RWPE1 (cell line): ENCODE measurements at regions not wholly inside any gene's neighbourhood (a gene's known extent, or its start where the extent isn't known, plus 50 kb on each side); places are given as distances from the start of the nearest gene placed in this dataset.

Experiments
- CTCF ChIA-PET: fragments of 350-600 bp; sonication (Branson Sonifier 250); formaldehyde crosslinking; extraction: SDS; loops from one replicate; lab custom pipeline; 2021; lab: Yijun Ruan, JAX
- POLR2A ChIA-PET: fragments of 400-600 bp; formaldehyde crosslinking; extraction: SDS; loops from one replicate; lab custom pipeline; 2020; ENCODE audit warnings: antibody characterized with exemption; ENCODE audit not compliant: low non-redundant PET; lab: Yijun Ruan, JAX
- DNase-seq: peaks from one replicate; pipeline ENCODE4 v3.0.0; 2012; ENCODE audit warnings: low spot score
- H3K27ac ChIP-seq: fragments of 450-650 bp; 2 replicates; pipeline ENCODE4 v1.5.1; 2017
- TF ChIP-seq, protein P1 (sequence below): fragments of 450-650 bp; conservative IDR thresholded peaks from 2 replicates; pipeline ENCODE4 v1.5.1; 2017; ENCODE audit warnings: low read depth, mild to moderate bottlenecking

DNA sequence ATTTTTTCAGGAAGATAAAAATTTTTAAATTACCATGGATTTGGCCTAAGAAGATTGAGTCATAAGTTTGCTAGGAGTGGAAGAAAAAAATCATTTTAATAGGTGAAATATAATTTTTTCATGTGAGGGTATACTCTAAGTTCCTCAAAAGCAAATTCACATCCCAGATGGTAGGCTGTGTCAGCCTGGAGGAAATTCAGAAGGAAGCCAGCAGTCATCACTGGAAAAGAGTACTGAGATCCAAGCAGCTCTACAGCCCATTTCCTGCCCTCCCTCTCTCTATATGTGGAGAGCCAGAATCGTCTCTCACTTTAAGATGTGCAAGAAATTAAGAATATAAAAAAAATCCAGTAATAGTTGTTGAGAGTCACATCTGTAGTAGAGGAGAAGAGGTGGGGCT is 126.5 kb upstream of the CDH18 start:
- no peak for DNase-seq
- no peak overlapping the region for H3K27ac ChIP-seq
- TF ChIP-seq, protein P1, sequence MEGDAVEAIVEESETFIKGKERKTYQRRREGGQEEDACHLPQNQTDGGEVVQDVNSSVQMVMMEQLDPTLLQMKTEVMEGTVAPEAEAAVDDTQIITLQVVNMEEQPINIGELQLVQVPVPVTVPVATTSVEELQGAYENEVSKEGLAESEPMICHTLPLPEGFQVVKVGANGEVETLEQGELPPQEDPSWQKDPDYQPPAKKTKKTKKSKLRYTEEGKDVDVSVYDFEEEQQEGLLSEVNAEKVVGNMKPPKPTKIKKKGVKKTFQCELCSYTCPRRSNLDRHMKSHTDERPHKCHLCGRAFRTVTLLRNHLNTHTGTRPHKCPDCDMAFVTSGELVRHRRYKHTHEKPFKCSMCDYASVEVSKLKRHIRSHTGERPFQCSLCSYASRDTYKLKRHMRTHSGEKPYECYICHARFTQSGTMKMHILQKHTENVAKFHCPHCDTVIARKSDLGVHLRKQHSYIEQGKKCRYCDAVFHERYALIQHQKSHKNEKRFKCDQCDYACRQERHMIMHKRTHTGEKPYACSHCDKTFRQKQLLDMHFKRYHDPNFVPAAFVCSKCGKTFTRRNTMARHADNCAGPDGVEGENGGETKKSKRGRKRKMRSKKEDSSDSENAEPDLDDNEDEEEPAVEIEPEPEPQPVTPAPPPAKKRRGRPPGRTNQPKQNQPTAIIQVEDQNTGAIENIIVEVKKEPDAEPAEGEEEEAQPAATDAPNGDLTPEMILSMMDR = no peak
- ChIA-PET CTCF (interaction anchor here (0.5 kb wide), 1 partner anchor 859 kb away, joined by 3 read pairs; no protein-coding TSS in a partner anchor), POLR2A (no interaction called here)

DNA sequence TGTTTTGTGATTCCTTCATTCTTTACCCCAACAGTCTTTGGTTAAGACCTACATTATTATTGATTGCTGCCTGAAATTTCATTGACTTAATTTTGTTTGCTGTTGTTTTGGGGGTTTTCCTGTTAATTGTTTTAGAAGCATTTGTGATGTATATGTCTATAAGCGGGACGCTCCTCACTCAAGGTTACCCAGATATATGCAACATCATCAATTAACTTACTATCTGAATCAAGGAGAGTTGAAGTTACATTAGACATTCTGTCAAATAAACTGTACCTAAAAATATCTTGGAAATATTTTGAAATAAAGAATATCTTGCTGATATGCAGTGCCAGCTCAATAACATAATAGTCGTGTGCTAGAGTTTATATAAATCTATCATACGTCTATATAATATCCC is 125.9 kb upstream of the CDH18 start:
- TF ChIP-seq, protein P1 = no peak
- no peak for DNase-seq
- ChIA-PET POLR2A (no interaction called here), CTCF (no interaction called here)
- no peak overlapping the region for H3K27ac ChIP-seq

DNA sequence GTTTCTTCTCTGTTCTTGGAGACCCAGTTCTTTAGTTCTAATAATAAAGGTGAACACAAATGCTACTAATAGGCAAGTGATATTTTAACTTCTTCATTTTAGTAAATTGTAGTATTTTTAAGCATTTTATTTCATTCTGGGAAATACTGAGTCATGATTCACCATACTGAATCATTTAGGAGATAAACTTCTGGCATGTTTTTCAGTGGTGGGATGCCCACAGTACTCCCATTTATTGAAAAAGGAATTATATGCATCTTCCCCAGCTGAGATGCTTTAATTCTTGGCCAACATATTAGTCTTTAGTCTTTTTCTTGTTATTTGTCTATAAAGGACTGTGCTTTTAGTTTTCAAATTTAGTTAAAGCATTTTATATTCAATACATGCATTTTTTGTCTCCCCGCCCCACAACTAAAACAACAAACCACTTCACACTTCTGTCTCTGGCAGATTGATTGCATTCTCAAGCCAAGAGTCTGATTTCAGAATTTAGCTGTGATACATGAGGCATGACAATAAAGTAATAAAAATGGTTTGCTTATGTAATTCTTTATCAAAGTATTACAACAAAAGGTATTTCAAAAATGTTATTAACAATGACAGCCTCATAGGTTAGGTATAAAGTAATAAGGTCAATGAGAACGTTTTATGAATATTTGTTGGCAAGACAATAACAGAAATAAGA is 125.2 kb upstream of the CDH18 start:
- H3K27ac ChIP-seq = no peak overlapping the region
- ChIA-PET POLR2A (no interaction called here), CTCF (interaction anchor here (0.5 kb wide), 1 partner anchor 25 kb away, joined by 3 read pairs; no protein-coding TSS in a partner anchor)
- no peak for DNase-seq
- TF ChIP-seq, protein P1 = no peak

DNA sequence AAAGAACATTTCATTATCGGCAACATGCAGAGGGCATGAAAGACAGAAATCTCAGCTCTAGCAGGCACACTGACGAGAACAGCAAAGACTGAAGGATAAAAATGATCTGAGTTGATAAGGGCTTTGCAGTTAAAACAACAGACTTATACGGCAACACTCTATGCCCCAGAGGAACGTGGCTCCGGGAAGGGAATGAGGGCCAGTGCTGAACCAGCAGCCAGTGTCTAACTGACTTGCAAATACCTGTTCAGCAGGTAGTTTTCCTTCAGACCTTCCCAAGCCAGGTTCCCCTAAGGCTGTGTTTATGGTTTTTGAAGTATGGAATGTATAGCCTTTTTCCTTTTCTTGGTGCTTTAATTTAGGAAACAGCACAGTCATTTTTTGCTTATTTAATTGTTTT is 121.3 kb upstream of the CDH18 start:
- CTCF ChIA-PET = no interaction called here
- TF ChIP-seq, protein P1 = no peak
- H3K27ac ChIP-seq = no peak overlapping the region
- no peak for DNase-seq
- POLR2A ChIA-PET = no interaction called here

DNA sequence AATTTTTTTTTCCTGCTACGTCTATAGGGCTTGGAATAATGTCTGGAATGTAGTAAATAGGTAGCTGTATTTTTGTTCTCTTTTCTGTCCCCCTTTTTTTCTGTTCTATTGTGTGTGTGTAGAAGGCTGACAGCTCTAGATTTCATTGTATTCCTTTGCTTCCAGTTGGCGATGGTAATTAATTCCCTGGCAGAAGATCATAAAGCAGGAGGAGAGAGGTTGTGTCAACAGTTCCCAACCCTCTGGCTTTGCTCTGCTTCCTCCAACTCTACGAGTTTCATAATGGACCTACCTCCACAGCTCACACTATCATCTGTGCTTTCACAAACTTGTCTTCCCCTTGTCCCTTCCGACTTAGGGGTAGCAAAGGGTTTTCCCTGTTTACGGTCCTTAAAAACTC is 117.9 kb upstream of the CDH18 start:
- H3K27ac ChIP-seq = no peak overlapping the region
- TF ChIP-seq, protein P1 = no peak
- ChIA-PET POLR2A (no interaction called here), CTCF (interaction anchor here (0.6 kb wide), 1 partner anchor 170 kb away, joined by 3 read pairs; no protein-coding TSS in a partner anchor)
- no peak for DNase-seq

DNA sequence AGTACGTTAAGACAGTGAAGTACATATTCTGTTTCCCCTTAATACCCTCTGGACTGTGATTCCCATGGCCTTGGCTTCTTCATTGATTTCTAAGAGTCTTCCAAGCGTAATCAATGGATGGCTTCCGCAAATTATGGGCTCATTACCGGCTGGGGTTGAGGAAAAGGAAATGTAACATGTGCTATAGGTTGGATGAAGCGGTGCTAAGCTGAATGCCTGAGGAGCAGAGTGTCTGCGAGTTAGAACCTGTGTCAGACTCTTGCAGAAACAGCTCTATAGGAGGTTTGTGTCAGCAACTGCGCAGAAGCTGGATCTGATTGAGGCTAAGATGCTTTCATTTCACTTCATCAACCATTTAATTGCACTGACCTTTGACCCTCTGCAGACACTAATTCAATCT is 114.3 kb upstream of the CDH18 start:
- CTCF ChIA-PET = no interaction called here
- H3K27ac ChIP-seq = no peak overlapping the region
- TF ChIP-seq, protein P1 = no peak
- POLR2A ChIA-PET = no interaction called here
- DNase-seq = no peak
